PC-9 (cell line): ENCODE measurements at regions not wholly inside any gene's neighbourhood (a gene's known extent, or its start where the extent isn't known, plus 50 kb on each side); places are given as distances from the start of the nearest gene placed in this dataset.

Experiments used
- EZH2 ChIP-seq: fragments of 200-600 bp; sonication (generic); IDR thresholded peaks from 2 replicates; pipeline ENCODE4 v1.8.0; 2017; ENCODE audit warnings: antibody characterized with exemption, low read depth
- TF ChIP-seq, protein P1 (sequence below): fragments of 200-600 bp; sonication (generic); conservative IDR thresholded peaks from 2 replicates; pipeline ENCODE4 v1.6.1; 2017; ENCODE audit warnings: mixed run types, antibody characterized with exemption, mild to moderate bottlenecking, moderate library complexity

DNA sequence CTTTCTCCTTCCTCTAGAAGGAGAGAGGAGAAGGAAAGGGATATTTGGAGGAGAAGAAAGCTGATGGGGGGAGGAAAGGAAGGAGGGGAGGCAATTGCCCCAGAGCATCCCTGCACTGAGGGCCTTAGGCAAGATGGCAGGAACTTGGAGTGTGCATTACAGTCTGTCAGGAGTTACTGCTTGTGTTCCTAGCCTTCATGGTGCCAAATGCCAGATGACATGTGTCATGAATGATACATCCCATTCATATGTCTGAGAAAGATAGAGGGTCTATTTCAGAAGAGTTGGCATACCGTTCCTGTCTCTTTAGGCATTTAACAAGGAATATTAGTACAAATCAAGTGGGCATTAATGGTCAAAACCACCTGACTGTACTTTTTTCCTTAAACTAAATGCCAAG lies 232.1 kb upstream of the NT5C1B start:
- TF ChIP-seq, protein P1, sequence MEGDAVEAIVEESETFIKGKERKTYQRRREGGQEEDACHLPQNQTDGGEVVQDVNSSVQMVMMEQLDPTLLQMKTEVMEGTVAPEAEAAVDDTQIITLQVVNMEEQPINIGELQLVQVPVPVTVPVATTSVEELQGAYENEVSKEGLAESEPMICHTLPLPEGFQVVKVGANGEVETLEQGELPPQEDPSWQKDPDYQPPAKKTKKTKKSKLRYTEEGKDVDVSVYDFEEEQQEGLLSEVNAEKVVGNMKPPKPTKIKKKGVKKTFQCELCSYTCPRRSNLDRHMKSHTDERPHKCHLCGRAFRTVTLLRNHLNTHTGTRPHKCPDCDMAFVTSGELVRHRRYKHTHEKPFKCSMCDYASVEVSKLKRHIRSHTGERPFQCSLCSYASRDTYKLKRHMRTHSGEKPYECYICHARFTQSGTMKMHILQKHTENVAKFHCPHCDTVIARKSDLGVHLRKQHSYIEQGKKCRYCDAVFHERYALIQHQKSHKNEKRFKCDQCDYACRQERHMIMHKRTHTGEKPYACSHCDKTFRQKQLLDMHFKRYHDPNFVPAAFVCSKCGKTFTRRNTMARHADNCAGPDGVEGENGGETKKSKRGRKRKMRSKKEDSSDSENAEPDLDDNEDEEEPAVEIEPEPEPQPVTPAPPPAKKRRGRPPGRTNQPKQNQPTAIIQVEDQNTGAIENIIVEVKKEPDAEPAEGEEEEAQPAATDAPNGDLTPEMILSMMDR, result no peak
- TF ChIP-seq EZH2, result no peak
